Coronary artery (tissue), 2 donors: ENCODE measurements at regions not wholly inside any gene's neighbourhood (a gene's known extent, or its start where the extent isn't known, plus 50 kb on each side); places are given as distances from the start of the nearest gene placed in this dataset.

Experiments used
- DNase-seq: peaks from one replicate; pipeline ENCODE4 v3.0.0-alpha.2; 2017; ENCODE audit warnings: low spot score
- H3K27ac ChIP-seq, 2 donors: fragments of 200-600 bp; sonication (generic); one replicate each; pipeline ENCODE4 v1.5.1; 2016 to 2019
- H3K4me3 ChIP-seq: fragments of 200-600 bp; sonication (generic); 2 replicates; pipeline ENCODE4 v1.5.1; 2016; ENCODE audit warnings: mild to moderate bottlenecking, moderate library complexity
- TF ChIP-seq, protein P1 (sequence below): fragments of 200-600 bp; sonication (generic); IDR thresholded peaks from one replicate; pipeline ENCODE4 v1.5.1; 2019; ENCODE audit warnings: antibody characterized with exemption

DNA sequence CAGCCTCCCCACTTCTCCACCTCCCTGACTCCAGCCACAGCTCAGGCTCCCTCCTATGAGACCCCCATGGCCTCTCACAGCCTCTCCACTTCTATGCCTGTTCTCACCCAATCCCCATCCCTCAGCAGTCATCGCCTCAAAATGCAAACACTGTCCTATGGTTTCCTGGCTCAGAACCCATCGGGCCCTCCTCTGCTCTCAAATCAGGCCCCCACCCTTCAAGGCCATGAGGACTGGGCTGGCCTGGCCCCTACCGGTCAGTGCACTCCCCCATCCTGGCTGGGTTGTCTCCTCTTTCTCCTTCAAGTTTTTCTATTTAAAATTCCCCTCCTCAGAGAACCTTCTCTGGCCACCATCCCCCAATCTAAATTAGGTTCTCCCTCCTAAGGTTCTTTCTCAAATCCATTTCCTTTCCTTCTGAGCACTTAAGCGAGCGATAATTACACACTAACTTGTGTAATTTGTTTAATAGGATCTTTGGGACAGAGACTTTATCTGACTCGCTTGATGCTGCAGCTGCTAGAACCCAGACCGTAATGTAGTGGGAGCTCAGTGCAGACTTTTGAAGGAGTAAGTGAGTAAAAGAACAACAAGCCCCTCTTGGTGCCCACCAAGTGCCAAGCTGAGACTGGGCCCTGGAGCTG is 347.2 kb downstream of the MATN1 start:
- no peak overlapping the region for H3K27ac ChIP-seq
- peak; percentile 43 for DNase-seq
- TF ChIP-seq, protein P1, sequence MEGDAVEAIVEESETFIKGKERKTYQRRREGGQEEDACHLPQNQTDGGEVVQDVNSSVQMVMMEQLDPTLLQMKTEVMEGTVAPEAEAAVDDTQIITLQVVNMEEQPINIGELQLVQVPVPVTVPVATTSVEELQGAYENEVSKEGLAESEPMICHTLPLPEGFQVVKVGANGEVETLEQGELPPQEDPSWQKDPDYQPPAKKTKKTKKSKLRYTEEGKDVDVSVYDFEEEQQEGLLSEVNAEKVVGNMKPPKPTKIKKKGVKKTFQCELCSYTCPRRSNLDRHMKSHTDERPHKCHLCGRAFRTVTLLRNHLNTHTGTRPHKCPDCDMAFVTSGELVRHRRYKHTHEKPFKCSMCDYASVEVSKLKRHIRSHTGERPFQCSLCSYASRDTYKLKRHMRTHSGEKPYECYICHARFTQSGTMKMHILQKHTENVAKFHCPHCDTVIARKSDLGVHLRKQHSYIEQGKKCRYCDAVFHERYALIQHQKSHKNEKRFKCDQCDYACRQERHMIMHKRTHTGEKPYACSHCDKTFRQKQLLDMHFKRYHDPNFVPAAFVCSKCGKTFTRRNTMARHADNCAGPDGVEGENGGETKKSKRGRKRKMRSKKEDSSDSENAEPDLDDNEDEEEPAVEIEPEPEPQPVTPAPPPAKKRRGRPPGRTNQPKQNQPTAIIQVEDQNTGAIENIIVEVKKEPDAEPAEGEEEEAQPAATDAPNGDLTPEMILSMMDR, result no peak

DNA sequence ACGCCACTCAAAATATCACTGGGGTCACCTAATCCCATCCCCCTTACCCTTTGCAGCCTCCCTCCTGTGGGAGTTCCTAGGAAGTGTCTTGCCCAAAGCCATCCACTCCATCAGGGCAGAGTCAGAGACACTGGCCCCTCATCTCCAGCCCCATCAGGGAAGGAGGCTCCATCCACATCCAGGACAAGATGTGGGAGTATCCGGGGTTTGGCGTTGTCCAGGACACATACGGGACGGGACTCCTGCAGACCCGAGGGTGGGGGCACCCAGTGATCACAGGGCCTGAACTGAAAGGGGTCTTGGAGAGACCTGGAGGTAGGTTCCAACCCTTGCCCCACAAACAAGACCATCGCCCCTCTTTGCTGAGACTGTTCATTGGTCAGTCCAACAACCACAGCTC is 348.2 kb downstream of the MATN1 start:
- Histone ChIP-seq H3K4me3 (no peak overlapping the region), H3K27ac (no peak overlapping the region)
- DNase-seq, result no peak
- TF ChIP-seq, protein P1, result no peak

More for the DNA sequence above, 347.2 kb downstream of the MATN1 start:
- H3K4me3 ChIP-seq, result no peak overlapping the region

DNA sequence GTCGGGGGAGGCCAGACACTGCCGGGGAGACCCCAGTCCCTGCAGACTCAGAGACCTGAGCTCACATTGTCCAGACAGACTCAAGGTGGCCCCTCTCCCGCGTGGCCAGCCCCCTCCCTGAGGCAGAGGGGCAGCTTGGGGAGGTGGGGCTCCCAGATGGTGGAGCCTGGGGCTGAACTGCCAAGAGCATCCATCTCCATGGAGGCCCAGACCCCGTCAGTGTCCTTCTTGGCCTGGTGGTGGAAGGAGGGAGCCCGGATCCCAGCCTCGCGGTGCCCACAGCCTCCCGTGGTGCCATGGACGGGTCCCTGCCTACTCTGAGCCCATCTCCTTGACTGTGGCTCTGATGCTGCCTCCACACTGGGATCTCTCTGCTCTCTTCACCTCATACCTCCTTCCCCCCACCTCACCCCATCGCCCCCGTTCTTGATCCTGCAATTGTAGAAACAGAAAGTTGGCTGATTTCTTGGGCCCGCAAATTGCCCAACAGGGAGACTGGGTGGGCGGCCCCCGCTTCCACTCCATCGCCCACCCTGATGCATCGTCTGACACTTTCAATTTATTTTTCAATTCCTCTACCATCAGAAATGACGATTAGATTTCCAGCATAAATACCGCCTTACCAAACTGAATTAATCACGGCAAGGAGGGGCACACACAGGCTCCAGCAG is 348.9 kb downstream of the MATN1 start:
- TF ChIP-seq, protein P1, result no peak
- DNase-seq, result peak; percentile 55
- Histone ChIP-seq H3K27ac (no peak overlapping the region), H3K4me3 (no peak overlapping the region)

DNA sequence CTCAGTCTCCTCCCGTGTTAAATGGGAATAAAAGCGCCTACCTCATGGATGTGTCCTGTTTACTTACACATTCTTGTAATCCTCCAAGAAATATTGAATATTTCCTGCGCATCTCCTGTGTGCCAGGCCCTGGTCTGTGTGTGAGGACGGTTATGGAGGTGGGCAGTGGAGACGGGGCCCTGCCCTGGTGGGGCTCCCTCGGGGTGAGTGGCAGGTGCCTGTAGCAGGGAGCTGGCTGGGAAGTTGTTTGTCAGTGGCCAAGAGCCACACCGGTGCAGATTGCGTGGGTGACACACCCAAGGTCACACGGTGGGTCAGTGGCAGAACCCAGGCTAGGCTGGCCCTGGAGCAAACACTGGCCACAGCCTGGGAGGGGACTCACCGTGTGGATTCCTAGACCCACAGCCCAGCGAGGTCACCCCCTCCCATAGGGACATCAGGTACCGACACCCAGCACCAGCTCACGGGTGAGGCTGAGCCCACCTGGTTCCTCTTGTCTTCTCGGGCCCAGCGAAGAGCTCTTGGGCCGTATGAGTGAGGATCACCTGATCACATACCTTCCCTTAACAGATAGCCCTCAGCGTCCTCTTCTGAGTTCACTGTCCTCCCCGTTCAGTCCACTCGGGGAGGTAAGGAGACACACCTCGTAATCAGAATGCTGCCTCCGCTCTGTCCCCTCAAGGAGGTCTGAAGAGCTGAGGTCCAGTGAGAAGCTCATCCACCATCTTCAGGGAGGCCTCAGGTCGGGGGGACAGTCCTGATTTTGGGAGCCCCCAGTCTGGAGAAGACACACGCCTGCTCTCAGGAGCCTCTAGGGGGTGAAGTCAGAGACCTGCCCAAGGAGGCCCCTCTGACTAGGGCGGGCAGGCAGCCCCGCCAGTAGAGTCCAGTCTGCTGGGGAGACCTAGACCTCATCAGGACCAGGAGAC is 349.6 kb downstream of the MATN1 start:
- DNase-seq, result peak; percentile 65
- TF ChIP-seq, protein P1, result no peak
- Histone ChIP-seq H3K27ac (no peak overlapping the region), H3K4me3 (no peak overlapping the region)

DNA sequence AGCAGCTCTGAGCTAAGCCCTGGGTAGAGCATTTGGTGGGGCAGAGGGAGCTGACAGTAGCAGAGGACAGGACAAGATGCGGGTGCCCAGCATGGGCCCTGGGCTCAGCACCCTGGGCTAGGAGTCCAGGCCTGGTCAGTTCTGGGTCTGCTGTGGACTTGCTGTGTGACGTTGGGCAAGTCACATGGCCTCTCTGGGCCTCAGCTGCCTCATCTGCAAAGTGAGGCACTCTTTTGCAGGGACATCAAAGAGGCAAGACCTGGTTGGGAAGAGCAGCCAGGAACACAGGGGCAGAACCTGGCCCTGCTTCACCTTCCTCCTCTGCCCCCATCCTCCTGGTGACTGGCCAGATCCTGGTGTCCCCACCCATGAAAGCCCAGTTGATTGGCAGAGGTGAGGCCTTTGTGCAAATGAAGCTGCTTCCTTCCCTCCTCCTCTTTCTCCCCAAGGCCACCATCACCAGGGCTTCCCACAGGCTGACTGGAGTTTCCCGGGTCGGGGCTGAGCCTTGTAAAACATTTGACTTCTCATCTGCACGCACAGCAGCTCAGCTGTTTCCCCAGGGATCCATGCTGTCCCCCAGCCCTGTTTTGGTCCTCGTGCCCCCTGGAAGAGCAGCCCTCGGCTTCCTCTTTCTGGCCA is 350.5 kb downstream of the MATN1 start:
- Histone ChIP-seq H3K4me3 (no peak overlapping the region), H3K27ac (no peak overlapping the region)
- DNase-seq, result peak; percentile 63
- TF ChIP-seq, protein P1, result no peak

DNA sequence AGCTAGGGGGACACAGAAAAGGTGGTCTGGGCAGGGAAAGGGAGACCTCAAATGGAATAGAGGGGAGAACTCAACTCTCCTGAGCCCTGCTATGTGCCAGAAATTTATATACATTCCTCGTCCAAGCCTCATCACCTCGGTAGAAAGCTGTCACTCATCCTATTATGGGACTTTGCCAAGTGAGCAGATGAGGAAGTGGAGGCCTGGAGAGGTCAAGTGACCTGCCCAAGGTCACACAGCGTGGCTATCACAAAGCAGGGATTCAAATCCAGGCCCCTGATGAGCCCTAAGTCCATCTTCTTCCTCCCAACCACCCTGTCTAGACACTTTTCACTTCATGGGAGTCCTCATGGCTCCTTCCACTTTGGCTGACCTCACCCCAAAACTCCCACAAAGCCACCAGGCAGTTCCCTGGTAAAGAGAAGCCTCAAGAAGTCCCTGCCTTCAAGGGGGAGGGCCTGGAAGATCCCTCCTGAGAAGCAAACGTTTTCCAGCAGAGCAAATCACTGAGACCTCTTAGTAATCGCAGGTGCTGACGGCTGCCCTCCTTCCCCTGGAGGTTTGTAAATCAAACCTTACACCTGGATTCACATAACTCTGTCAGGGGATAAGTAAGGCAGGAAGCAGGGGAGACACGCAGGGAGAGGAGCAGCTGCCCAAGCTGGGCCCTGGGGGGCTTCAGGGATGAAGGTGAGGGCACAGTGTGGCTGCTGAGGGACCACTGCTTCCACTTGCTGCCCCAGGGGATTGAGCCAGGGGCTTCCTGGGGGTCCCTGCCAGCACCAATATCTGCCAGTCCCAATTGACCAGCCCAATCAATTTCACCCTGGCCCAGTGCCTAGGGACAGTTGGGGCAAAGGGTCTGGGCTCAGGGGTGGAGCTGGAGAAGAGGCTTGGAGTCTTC is 351.2 kb downstream of the MATN1 start:
- Histone ChIP-seq H3K27ac (no peak overlapping the region), H3K4me3 (no peak overlapping the region)
- TF ChIP-seq, protein P1, result no peak
- peak; percentile 21 for DNase-seq
